Stimulated activated CD8-positive, alpha-beta memory T cell treated with anti-CD3 and anti-CD28 coated beads, Interleukin-2, amount 100 ng/mL, for 48 hours (primary cell): ENCODE measurements at regions not wholly inside any gene's neighbourhood (a gene's known extent, or its start where the extent isn't known, plus 50 kb on each side); places are given as distances from the start of the nearest gene placed in this dataset.
"Not testable (repeated sequence)": the region's sequence is repeated elsewhere in the genome, so short reads cannot be mapped to it uniquely, and the experiment has no call there.

Source experiments
- DNase-seq, 2 donors: peaks; one replicate each; pipeline ENCODE4 v3.0.0-alpha.2; 2020; ENCODE audit warnings: low read depth in 2 of 2

GRCh38 chr4:170705907-170706306, 616.2 kb upstream of the AADAT start:
- DNase-seq, result no peak

DNA sequence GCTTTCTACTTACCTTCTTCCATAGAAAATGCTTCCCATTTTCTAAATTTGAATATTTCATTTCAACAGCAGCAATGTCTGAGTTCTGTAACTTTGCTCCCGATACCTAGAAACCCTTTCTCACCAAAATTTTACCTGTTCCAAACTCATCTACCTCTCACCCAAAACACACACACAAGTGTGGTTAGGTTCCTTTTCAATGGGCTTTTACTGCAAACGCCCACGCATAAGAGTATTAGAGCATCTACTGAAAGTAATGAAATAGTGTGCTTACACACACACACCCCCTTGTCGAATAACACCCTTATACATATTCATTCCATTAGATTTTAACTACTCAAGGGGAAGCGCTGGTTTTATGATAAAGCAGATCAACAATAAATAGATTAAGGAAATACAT, 610.3 kb upstream of the AADAT start:
- DNase-seq, result no peak

DNA sequence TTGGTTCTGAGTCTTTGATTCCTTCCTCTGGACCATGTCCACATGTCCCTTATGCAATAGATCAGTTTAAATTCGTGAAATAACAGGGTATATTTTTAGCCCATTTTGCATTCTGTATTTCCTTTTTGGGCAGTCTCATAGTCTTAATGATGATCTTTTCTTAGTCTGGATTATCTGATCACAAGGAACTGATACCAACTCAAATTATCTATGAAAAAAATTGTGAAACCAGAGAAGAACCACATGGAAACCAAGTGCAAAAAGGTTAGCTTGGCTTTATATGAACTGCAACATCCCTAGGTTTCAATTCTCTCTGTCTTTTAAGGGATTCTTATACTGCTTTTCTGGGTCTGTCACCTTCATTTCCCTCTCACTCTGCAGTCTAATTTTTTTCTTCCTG, 608.6 kb upstream of the AADAT start:
- DNase-seq, result no peak

GRCh38 chr4:170697845-170698244, 608.1 kb upstream of the AADAT start:
- no peak for DNase-seq

DNA sequence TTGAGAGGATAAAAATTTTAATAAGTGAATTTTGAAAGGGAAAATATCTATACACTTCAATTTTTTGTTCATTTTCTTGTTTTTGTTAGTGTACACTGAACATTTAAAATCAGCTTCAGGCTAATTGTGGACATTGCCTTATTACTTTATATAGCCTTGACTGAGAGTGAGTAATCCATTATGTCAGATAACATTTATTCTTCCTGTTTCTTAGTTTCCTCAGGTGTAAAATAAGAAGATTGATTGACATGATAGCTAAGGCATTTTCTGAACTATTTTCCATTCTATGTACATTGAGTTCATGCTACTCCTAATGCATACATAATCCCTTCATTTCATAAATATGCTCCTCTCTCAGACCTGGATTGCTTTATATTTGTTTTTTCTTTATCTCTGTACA, 607.3 kb upstream of the AADAT start:
- DNase-seq, result no peak

DNA sequence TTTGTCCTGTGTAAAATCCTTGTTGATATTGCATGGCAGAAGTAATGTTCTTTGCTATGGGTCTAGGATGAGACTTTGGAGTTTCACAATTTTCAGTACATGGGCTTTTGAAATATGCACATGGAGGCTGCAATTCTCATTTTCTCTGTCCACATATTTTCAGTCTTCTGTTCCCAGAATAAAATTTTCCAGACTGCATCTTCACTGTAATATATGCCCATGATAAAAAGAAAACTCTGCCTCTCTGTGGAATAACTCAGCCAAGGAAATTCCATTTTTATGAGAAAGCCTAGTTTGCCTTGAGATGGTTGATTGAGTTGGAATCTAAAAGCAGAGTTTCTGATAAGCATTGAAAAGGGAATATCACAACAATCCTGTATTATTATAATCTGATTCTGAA, 601.4 kb upstream of the AADAT start:
- no peak for DNase-seq

DNA sequence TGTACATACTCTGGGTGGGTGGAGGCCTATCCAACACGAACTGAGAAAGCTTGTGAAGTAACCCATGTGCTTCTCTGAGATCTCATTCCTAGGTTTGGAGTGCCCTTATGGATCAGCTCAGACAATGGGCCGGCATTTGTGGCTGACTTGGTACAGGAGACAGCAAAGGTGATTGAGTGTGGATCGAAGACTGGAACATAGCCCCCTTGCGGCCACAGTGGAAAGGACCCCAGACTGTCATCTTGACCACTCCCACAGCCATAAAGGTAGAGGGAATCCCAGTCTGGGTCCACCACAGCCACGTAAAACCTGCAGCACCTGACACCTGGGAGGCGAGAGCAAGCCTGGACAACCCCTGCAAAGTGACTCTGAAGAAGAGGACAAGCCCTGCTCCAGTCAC, 598.0 kb upstream of the AADAT start:
- DNase-seq, result no peak

DNA sequence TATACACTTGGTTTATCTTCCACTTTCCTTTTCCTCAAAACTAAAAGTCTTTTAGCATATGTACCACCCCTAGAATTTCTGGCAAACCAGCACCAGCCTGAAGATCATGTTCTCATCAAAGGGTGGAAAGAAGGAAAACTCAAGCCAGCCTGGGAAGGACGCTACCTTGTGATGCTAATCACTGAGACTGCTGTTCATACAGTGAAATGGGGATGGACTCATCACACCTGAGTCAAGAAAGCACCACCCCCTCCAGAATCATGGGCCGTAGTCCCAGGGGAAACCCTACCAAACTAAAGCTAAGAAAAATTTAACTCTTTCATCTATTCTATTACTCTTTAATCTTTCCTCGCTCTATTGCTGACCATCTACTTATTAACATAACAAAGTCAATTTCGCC, 595.9 kb upstream of the AADAT start:
- DNase-seq, result not testable (repeated sequence)

GRCh38 chr4:170682558-170683294, 593.0 kb upstream of the AADAT start:
- no peak for DNase-seq

DNA sequence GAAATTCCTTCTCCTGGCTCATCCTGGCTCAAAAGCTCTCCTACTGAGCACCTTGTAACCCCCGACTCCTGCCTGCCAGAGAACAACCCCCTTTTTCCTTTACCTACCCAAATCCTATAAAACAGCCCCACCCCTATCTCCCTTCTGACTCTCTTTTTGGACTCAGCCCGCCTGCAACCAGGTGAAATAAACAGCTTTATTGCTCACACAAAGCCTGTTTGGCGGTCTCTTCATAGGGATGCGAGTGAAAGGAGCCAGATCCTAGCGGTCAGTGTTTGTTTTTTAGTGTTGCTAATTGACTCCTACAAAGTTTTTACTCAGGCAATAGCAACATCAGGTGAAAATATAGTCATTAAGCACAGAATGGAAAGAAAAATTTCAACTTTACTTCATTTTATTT, 592.3 kb upstream of the AADAT start:
- DNase-seq, result not testable (repeated sequence)

DNA sequence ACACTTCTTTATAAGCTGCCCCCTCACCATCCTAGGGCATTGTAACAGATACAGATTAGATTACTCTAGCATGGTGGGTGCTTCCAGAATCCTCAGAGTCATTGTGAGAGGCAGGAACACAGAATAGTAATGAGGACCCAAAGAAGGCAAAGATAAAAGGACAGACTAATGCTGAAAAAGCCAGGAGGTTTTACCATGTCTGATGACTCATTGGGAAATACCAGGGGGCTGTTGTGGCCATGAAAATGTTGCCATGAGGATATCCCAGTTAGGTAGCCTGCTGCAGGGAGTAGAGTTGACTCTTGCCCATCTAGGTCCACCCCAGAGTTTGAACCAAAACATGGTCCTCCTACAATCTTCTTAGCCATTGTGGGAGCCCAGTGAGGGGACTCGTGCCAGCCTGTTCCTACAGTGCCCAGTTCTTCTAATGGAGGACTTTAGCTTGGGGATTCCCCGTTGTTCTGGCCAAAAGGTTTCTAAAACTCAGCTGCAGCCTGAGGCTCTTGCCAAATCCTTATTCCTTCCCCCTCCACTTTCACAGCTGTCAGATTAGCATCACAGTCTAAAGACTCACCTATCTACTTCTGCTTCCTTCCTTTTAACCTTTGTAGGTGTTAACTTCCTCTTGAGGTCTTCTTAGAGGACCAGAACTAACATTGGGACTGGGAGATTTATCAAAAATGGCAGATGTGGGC, 586.0 kb upstream of the AADAT start:
- DNase-seq, result no peak

GRCh38 chr4:170674176-170674575, 584.4 kb upstream of the AADAT start:
- no peak for DNase-seq

- DNase-seq, result no peak
These were observed 582.7 kb upstream of the AADAT start for GRCh38 chr4:170672381-170672965.

- DNase-seq, result no peak
These were observed 581.4 kb upstream of the AADAT start for GRCh38 chr4:170671171-170671570.

DNA sequence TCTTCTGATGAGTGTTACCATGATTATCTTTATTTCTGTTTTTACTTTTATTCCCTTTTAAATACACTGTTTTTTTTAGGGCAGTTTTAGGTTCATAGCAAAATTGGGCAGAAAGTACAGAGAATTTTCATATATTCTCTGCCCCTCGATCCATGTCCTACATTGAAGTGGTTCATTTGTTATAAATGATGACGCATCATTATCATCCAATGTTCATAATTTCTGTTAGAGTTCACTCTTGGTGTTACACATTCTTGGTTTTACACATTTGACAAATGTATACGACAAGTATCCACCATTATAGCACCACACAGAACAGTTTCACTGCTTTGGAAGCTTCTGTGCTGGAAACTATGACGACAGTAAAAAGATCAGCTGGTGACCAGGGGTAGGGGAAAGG, 578.1 kb upstream of the AADAT start:
- no peak for DNase-seq

GRCh38 chr4:170666909-170667308, 577.2 kb upstream of the AADAT start:
- no peak for DNase-seq

DNA sequence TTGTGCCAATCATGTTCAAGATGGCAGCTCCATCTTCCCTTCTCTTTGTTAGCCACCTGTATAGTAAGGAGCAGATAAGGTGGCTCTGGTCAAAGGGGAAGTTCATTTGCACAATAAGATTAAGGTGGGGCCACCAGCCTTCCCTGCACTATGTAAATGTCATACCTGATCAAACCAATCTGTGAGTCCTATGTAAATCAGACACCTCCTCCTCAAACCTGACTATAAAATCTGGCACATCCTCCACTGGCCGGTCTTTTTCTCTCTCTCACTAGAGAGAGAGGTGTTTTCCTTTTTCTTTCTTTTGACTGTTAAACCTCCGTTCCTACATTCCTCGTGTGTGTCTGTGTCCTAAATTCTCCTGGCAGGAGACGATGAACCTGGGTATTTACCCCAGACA, 572.5 kb upstream of the AADAT start:
- DNase-seq, result no peak

- no peak for DNase-seq
These were observed 568.0 kb upstream of the AADAT start for GRCh38 chr4:170657761-170658160.

DNA sequence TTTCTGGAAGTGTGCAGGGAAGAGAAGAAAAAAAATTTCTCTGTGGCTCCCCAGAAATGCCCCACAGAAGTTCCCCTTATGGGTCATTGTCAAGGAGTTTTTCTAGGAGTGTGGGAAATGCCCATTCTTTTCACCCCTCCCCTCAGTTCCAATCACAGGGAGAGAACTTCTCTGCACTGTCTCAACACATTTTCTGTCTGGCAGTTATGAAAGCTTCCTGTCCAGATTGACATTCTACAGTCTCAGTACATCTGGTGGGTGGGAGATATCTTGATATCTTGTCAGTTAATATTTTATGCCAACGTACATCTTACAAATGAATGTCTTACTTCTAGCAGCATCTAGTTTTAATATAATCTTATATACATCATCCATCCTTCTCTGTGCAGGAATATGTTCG, 566.8 kb upstream of the AADAT start:
- no peak for DNase-seq

GRCh38 chr4:170652571-170652970, 562.8 kb upstream of the AADAT start:
- no peak for DNase-seq

- DNase-seq, result no peak
These were observed 562.0 kb upstream of the AADAT start for GRCh38 chr4:170651786-170652185.

- DNase-seq, result no peak
These were observed 537.7 kb upstream of the AADAT start for GRCh38 chr4:170627418-170627817.

DNA sequence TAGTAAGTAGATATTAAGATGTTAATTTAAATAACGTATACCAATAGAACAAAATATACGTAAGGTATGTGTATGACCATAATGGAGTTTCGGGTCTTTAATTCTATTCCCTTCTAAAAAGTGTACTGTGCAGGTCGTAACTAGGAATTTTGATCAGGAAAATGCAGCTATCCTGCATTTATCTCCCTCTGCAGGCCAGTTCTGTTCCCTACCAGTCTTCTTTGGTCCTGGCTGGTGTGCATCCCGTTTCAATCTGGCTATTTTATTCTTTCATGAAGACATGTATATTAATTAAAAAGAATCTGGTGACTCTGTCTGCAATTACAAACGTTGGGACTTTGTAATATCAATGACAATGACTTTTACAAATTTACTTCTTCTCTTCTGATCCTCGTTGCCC, 534.1 kb upstream of the AADAT start:
- DNase-seq, result no peak
